GM12878 (cell line): ENCODE measurements at regions not wholly inside any gene's neighbourhood (a gene's known extent, or its start where the extent isn't known, plus 50 kb on each side); places are given as distances from the start of the nearest gene placed in this dataset.

Experiments
- ATAC-seq: fragments of 200-7000 bp; cut with Tn5 transposase; 3 replicates; pipeline ENCODE4 v1.9.1; 2020; ENCODE audit warnings: mild to moderate bottlenecking, moderate library complexity
- BruUV-seq: library from RNA; stranded (reverse); fragments of 400-500 nt; replicated peaks from 2 replicates; lab custom pipeline; 2021; lab: Mats Ljungman, UMichigan
- CTCF ChIA-PET: fragments of 300-600 bp; sonication (Branson Sonifier 250); formaldehyde crosslinking; extraction: SDS; loops from one replicate; lab custom pipeline; 2021; ENCODE audit warnings: inconsistent platforms; lab: Yijun Ruan, JAX
- POLR2A ChIA-PET: fragments of 350-600 bp; formaldehyde crosslinking; extraction: SDS; loops from one replicate; lab custom pipeline; 2021; ENCODE audit warnings: inconsistent platforms; lab: Charles Lee
- RAD21 ChIA-PET: fragments of 300-600 bp; sonication (Branson Sonifier 250); formaldehyde crosslinking; loops from one replicate; lab custom pipeline; 2023; ENCODE audit warnings: antibody characterized with exemption; ENCODE audit not compliant: unreplicated experiment; lab: Charles Lee
- SMC1A ChIA-PET: fragments of 300-600 bp; sonication (Branson Sonifier 250); formaldehyde crosslinking; loops from one replicate; lab custom pipeline; 2023; ENCODE audit not compliant: unreplicated experiment, uncharacterized antibody; lab: Charles Lee
- DNase-seq: peaks from one replicate; pipeline ENCODE4 v3.0.0-alpha.2; 2011; ENCODE audit warnings: low read depth, low spot score
- FAIRE-seq: peaks from 3 replicates; lab custom pipeline; 2011; peaks lifted over from hg19 to GRCh38; lab: Jason Lieb, UNC
- H2AFZ ChIP-seq: 2 replicates; pipeline ENCODE4 v1.6.0; 2011; ENCODE audit warnings: low read depth, low read length, control low read depth; ENCODE audit not compliant: control insufficient read depth
- H3K27ac ChIP-seq: 2 replicates; pipeline ENCODE4 v1.5.1; 2011; ENCODE audit warnings: control low read depth; ENCODE audit not compliant: control insufficient read depth, insufficient read depth
- H3K27me3 ChIP-seq, 2 experiments: replicated peaks in 1 of 2; 2 replicates each; pipeline versions ENCODE4 v1.6.0 to v1.6.1; 2011; ENCODE audit warnings: low read length in 1 of 2; ENCODE audit not compliant: control insufficient read depth in 2 of 2, insufficient read depth in 2 of 2
- H3K36me3 ChIP-seq, 2 experiments: 2 replicates each; pipeline ENCODE4 v1.5.1; 2011; ENCODE audit warnings: low read length in 1 of 2; ENCODE audit not compliant: control insufficient read depth in 2 of 2, insufficient read depth in 2 of 2
- H3K4me1 ChIP-seq: 2 replicates; pipeline ENCODE4 v1.6.1; 2011; ENCODE audit warnings: mild to moderate bottlenecking, low read length, moderate library complexity, mixed read lengths; ENCODE audit not compliant: control insufficient read depth, insufficient read depth
- H3K4me2 ChIP-seq: 2 replicates; pipeline ENCODE4 v1.6.0; 2011; ENCODE audit warnings: control low read depth; ENCODE audit not compliant: control insufficient read depth, insufficient read depth
- H3K4me3 ChIP-seq: fragments of 200-600 bp; sonication (generic); 2 replicates; pipeline ENCODE4 v1.5.1; 2016
- H3K79me2 ChIP-seq: 2 replicates; pipeline ENCODE4 v1.6.0; 2011; ENCODE audit warnings: low read length; ENCODE audit not compliant: control insufficient read depth, insufficient read depth
- H3K9ac ChIP-seq: 2 replicates; pipeline ENCODE4 v1.8.0; 2011; ENCODE audit warnings: low read length, control low read depth, mixed read lengths; ENCODE audit not compliant: control insufficient read depth, insufficient read depth
- H3K9me3 ChIP-seq: replicated peaks from 3 replicates; pipeline ENCODE4 v1.5.1; 2011; ENCODE audit warnings: mild to moderate bottlenecking, low read length; ENCODE audit not compliant: control insufficient read depth, insufficient read depth
- H4K20me1 ChIP-seq: 2 replicates; pipeline ENCODE4 v1.6.0; 2011; ENCODE audit not compliant: control insufficient read depth, insufficient read depth
- CHD2 ChIP-seq: IDR thresholded peaks from 2 replicates; pipeline ENCODE4 v1.6.1; 2011; ENCODE audit warnings: low read depth, low read length, improper control_type of control experiment, borderline replicate concordance
- CREB1 ChIP-seq: IDR thresholded peaks from 2 replicates; pipeline ENCODE4 v1.6.1; 2012; ENCODE audit warnings: low read depth, mild to moderate bottlenecking, inconsistent platforms
- DPF2 ChIP-seq: fragments of 450-650 bp; IDR thresholded peaks from 2 replicates; pipeline ENCODE4 v1.6.1; 2017; ENCODE audit warnings: mild to moderate bottlenecking
- EED ChIP-seq: sonication (generic); IDR thresholded peaks from 2 replicates; pipeline ENCODE4 v1.6.1; 2016; ENCODE audit warnings: antibody characterized with exemption, low read depth
- FOS ChIP-seq: IDR thresholded peaks from 3 replicates; pipeline ENCODE4 v1.6.1; 2011; ENCODE audit warnings: borderline replicate concordance; ENCODE audit not compliant: insufficient read length; ENCODE audit errors: extremely low read depth
- HCFC1 ChIP-seq: fragments of 150-350 bp; IDR thresholded peaks from 2 replicates; pipeline ENCODE4 v1.6.1; 2014; ENCODE audit warnings: low read length
- JUNB ChIP-seq: IDR thresholded peaks from 2 replicates; pipeline ENCODE4 v1.6.1; 2016; ENCODE audit warnings: antibody characterized with exemption, mild to moderate bottlenecking
- KDM1A ChIP-seq: fragments of 200-600 bp; sonication (generic); IDR thresholded peaks from 2 replicates; pipeline ENCODE4 v1.6.1; 2016; ENCODE audit warnings: borderline replicate concordance
- POLR2A ChIP-seq: IDR thresholded peaks from 2 replicates; pipeline ENCODE4 v1.6.1; 2011; ENCODE audit warnings: low read depth, mild to moderate bottlenecking, low read length
- POU2F2 ChIP-seq: IDR thresholded peaks from 3 replicates; pipeline ENCODE4 v1.6.1; 2011; ENCODE audit warnings: low read depth, mild to moderate bottlenecking, low read length, borderline replicate concordance
- RB1 ChIP-seq: fragments of 450-650 bp; formaldehyde crosslinking; IDR thresholded peaks from 2 replicates; pipeline ENCODE4 v1.6.1; 2017; ENCODE audit warnings: mild to moderate bottlenecking, borderline replicate concordance
- RBBP5 ChIP-seq: fragments of 200-600 bp; sonication (generic); conservative IDR thresholded peaks from 2 replicates; pipeline ENCODE4 v1.6.1; 2016
- SMAD5 ChIP-seq: IDR thresholded peaks from 2 replicates; pipeline ENCODE4 v1.6.1; 2016; ENCODE audit warnings: antibody characterized with exemption, low read depth
- WRNIP1 ChIP-seq: IDR thresholded peaks from 2 replicates; pipeline ENCODE4 v1.6.1; 2011; ENCODE audit warnings: low read depth, low read length, improper control_type of control experiment, borderline replicate concordance
- ZNF207 ChIP-seq: fragments of 450-650 bp; IDR thresholded peaks from 2 replicates; pipeline ENCODE4 v1.6.1; 2014; ENCODE audit warnings: antibody characterized with exemption, mild to moderate bottlenecking, borderline replicate concordance
- ZSCAN29 ChIP-seq: fragments of 450-650 bp; IDR thresholded peaks from 2 replicates; pipeline ENCODE4 v1.6.1; 2017; ENCODE audit warnings: mild to moderate bottlenecking, moderate library complexity
- WGBS: methylation state at CpG from one replicate; pipeline ENCODE4 v1.1.6; 2016; ENCODE audit warnings: low lambda C conversion rate; ENCODE audit not compliant: insufficient replicate concordance, insufficient coverage; ENCODE audit errors: missing lambda C conversion rate; 5-methylcytosine and 5-hydroxymethylcytosine counted together
- in situ Hi-C: fragments of 300-500 bp; cut with MboI; formaldehyde crosslinking; loops from 9 replicates; pipeline ENCODE4 v1.14.3; 2018; ENCODE audit warnings: mixed read lengths
- intact Hi-C: fragments of 100-400 bp; cut with micrococcal nuclease; formaldehyde crosslinking; loops from one replicate; pipeline ENCODE4 v1.14.2; 2022; ENCODE audit not compliant: unreplicated experiment
- TF ChIP-seq, protein P1 (sequence below): fragments of 450-650 bp; IDR thresholded peaks from 2 replicates; pipeline ENCODE4 v1.6.1; 2017; ENCODE audit warnings: mild to moderate bottlenecking, low read depth, inconsistent platforms; ENCODE audit not compliant: poor library complexity, severe bottlenecking
- TF ChIP-seq, protein P2 (sequence below): IDR thresholded peaks from 2 replicates; pipeline ENCODE4 v1.6.1; 2012; ENCODE audit warnings: low read depth, low read length, improper control_type of control experiment

DNA sequence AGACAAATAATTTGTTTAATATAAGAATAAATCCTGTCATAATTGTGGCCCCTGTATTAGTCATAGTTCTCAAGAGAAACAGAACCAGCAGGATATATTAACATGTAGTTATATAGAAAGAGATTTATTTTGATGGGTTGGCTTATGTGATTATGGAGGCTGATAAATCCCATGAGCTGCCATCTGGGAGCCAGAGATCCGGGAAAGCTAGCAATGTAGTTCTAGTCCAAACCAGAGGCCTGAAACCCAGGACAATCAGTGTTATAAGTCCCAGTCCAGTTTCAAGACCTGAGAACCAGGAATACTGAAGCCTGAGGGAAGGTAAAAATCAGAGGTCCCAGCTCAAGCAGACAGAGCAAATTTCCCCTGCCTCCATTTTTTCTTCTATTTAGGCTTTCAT lies 435.8 kb downstream of the RPL10L start:
- no peak overlapping the region for H2AFZ ChIP-seq
- intact Hi-C loops (no loop called here), in situ Hi-C loops (no loop called here)
- no peaks in the 10 kb centered on the region for H3K27me3 ChIP-seq
- no peaks in the 10 kb centered on the region for H3K36me3 ChIP-seq
- SMC1A ChIA-PET: no interaction called here
- TF ChIP-seq FOS: no peak
- TF ChIP-seq SMAD5: no peak
- no peak for TF ChIP-seq JUNB
- no peak for TF ChIP-seq RBBP5
- TF ChIP-seq CHD2: no peak
- TF ChIP-seq POLR2A: no peak
- TF ChIP-seq ZSCAN29: no peak
- TF ChIP-seq WRNIP1: no peak
- TF ChIP-seq EED: no peak
- TF ChIP-seq HCFC1: no peak
- no peak for TF ChIP-seq KDM1A
- H3K79me2 ChIP-seq: no peaks in the 10 kb centered on the region
- no peaks in the 10 kb centered on the region for H4K20me1 ChIP-seq
- no peak overlapping the region for H3K4me3 ChIP-seq
- H3K4me2 ChIP-seq: no peak overlapping the region
- WGBS: 74% methylated on average over 1 of the region's 1 CpG
- FAIRE-seq: no peak
- RAD21 ChIA-PET: no interaction called here
- H3K9me3 ChIP-seq: no peaks in the 10 kb centered on the region
- no TSS peak for BruUV-seq
- no peak overlapping the region for H3K27ac ChIP-seq
- H3K9ac ChIP-seq: no peak overlapping the region
- DNase-seq: no peak
- POLR2A ChIA-PET: no interaction called here
- H3K4me1 ChIP-seq: no peaks in the 10 kb centered on the region
- no peak for ATAC-seq
- CTCF ChIA-PET: no interaction called here

DNA sequence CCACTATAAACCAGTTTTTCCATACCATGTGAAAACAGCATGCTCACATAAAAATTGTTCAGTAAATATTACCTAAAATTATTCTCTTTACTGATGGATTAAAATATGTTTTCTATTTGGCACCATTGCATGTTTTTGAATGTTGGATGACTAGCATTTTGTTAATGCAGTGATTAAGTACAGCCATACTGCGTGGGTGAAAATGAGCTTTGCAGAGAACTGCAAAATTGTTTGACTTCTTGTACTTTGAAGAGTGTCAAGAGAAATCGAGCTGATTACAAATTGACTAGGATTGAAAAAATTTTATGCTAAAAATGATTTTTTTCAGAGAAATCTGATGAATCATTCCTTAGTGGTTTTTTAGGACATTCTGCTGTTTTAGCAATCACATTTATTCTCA lies 452.9 kb downstream of the RPL10L start:
- H3K36me3 ChIP-seq: no peaks in the 10 kb centered on the region
- no peak overlapping the region for H3K4me3 ChIP-seq
- no TSS peak for BruUV-seq
- no peak for FAIRE-seq
- H3K4me1 ChIP-seq: no peaks in the 10 kb centered on the region
- DNase-seq: no peak
- in situ Hi-C loops: no loop called here
- no peaks in the 10 kb centered on the region for H4K20me1 ChIP-seq
- POLR2A ChIA-PET: no interaction called here
- no peak overlapping the region for H3K9ac ChIP-seq
- H3K4me2 ChIP-seq: no peak overlapping the region
- no peaks in the 10 kb centered on the region for H3K9me3 ChIP-seq
- no peak overlapping the region for H3K27ac ChIP-seq
- intact Hi-C loops: no loop called here
- H3K27me3 ChIP-seq: no peaks in the 10 kb centered on the region
- WGBS: 4% methylated on average over 2 of the region's 2 CpGs
- CTCF ChIA-PET: no interaction called here
- no peak overlapping the region for H2AFZ ChIP-seq
- H3K79me2 ChIP-seq: no peaks in the 10 kb centered on the region
- no peak for ATAC-seq
- SMC1A ChIA-PET: interaction anchor here (1.0 to 2.4 kb wide), 8 partner anchors 10 to 145 kb away, joined by 3 to 7 read pairs (median 4); no protein-coding TSS in a partner anchor
- RAD21 ChIA-PET: interaction anchor here (0.9 kb wide), 1 partner anchor 42 kb away, joined by 3 read pairs; no protein-coding TSS in a partner anchor
- TF ChIP-seq, protein P1, sequence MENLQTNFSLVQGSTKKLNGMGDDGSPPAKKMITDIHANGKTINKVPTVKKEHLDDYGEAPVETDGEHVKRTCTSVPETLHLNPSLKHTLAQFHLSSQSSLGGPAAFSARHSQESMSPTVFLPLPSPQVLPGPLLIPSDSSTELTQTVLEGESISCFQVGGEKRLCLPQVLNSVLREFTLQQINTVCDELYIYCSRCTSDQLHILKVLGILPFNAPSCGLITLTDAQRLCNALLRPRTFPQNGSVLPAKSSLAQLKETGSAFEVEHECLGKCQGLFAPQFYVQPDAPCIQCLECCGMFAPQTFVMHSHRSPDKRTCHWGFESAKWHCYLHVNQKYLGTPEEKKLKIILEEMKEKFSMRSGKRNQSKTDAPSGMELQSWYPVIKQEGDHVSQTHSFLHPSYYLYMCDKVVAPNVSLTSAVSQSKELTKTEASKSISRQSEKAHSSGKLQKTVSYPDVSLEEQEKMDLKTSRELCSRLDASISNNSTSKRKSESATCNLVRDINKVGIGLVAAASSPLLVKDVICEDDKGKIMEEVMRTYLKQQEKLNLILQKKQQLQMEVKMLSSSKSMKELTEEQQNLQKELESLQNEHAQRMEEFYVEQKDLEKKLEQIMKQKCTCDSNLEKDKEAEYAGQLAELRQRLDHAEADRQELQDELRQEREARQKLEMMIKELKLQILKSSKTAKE: no peak
- TF ChIP-seq DPF2 (no peak), ZNF207 (no peak), CREB1 (no peak), RB1 (no peak), POU2F2 (no peak)
- TF ChIP-seq, protein P2, sequence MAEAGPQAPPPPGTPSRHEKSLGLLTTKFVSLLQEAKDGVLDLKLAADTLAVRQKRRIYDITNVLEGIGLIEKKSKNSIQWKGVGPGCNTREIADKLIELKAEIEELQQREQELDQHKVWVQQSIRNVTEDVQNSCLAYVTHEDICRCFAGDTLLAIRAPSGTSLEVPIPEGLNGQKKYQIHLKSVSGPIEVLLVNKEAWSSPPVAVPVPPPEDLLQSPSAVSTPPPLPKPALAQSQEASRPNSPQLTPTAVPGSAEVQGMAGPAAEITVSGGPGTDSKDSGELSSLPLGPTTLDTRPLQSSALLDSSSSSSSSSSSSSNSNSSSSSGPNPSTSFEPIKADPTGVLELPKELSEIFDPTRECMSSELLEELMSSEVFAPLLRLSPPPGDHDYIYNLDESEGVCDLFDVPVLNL: no peak
